HG03280 (cell line): ENCODE measurements at regions not wholly inside any gene's neighbourhood (a gene's known extent, or its start where the extent isn't known, plus 50 kb on each side); places are given as distances from the start of the nearest gene placed in this dataset.

Source experiments
- ATAC-seq: cut with Tn5 transposase; IDR thresholded peaks from one replicate; pipeline ENCODE4 v1.9.1; 2021; ENCODE audit warnings: mild to moderate bottlenecking, moderate library complexity; ENCODE audit not compliant: unreplicated experiment

DNA sequence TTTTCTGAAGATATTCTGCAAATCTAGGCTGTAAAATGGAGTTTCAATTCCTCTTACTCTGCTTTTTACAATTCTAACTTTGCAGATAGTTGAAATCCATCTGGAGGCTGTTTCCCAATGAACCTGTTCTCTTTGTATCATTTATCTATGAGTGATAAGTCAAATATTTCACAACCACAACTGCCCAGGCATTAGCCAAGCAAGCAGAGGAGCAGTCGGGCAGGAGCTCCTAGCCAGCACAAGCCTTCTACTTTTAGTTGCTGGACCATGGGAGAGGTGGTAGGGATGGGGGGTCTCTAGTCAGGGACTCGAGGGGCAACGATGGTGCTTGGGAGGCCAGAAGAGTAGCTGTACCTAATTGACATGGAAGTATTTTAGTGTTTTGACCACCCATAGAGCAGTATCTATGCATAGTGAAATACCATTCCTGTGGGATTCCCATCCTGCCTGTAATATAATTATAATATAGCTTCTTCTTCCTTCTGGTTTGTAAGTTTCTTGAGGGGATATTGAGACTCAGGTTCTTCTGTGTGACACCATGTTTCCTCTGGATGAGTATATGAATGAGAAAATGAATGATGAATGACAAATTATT lies 353.5 kb upstream of the IL12A start:
- no peak for ATAC-seq

DNA sequence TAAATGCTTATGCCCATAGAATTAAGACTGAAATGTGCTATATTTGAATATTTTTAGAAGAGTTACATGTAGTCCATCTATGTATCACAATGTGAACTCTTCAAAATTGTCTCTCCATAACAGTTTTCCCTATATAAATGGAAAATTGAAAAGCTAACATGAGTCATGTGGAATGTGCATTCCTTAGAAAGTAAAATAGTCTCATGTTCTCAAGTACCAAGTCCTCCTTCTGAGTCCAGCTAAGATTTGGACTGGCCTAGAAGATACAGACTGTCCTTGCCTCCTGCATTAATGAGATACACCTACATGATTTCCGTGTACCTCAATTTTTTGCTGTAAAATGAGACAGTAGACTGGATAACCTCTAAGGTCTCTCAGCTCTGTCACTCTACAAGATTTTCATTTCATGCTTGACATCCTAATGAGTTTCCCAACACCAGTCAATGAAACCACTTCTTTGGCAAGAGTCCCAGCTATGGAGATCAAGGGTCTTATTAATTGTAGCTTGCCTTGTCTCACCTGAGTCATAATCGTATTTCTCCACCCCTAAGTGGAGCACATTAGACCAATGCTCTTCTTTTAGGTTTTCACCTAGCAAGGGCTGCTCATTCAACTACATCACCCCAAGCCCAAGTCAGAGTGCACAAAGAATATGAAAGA lies 350.6 kb upstream of the IL12A start:
- no peak for ATAC-seq

DNA sequence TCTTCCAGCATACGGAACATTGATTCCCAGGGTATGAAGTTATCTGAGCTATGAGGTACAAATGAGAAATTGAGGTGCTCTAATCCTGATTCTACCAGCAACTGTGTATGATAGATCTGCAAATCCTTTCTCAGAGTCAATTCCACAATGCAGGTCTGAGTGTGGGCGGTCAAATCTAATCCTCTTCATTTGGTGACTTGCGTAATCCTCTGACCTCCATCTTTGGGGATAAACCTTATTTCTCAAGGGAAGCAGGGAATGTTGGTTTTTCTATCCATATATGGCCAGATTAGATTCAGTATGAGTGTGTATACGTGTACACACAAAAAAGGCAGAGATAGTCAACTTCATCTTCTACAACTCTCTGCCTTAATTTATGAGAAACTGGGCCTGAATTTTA lies 348.4 kb upstream of the IL12A start:
- ATAC-seq: no peak

DNA sequence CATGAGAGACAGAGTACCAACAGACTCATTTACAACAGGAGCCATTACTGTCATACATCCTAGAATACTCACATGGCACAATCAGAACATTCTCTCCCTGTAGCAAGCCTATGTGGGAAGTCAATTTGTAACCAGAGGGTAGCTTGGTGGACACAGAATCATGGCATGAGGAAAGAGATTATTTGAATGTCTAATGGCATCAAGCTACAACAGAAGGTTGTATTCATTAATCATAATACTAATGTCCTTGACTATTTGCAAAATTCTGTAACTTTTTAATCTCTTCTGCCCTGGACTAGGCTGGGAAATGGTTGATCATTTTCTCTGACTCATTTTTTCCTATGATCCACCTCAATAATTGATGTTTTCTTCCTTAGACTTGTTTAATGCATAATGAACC lies 345.2 kb upstream of the IL12A start:
- no peak for ATAC-seq

DNA sequence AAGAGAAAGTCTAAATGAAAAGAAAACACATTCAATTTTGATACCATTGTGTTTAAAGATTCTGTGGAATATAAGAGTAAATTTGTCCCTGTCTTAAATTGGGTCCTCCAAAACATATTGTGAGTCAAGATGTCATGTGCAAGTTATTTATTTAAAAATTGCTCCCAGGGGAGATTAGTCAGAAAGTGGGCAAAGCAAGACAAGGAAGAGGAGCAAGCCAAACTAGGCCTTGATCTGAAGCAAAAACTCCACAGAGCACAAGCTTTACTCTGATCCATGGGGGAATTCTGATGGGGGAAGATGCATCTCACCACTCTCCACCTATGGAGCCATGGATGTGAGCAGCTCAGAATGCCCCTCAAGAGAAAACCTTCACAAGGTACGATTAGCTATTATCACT lies 342.8 kb upstream of the IL12A start:
- no peak for ATAC-seq

DNA sequence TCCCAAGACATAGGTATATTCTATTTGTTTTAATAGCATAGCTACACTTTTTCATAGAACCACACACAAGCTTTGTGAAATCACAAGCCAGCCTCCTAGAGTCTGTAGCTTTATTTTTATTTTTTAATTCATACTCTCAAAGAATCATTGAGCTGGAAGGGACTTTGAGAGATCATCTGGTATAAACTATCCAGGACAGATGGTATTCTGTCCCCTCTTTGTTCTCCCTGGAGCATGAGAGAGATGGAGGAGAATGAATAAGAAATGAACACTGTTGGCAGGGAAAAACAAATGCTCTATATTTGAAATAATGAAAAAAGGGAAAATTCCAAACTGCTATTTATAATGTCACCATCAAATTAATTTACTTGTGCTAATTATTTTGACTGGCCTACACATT lies 338.7 kb upstream of the IL12A start:
- no peak for ATAC-seq

DNA sequence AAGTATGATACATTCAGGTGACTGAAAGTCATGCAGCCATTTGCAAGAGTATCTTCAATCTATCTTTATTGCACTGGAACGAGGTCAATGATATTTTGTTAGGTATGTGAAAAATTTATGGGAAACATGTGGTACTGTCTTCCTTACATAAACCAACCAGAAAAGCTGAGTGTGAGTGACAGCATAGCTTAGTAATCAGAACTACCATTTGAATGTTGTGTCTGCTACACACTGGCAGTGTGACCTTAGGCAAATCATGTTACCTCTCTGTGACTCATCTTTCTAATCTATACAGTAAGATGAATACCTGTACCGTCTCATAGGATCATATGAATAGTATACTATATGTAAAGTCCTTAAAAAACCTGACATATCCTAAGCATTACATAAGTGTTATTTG lies 337.9 kb upstream of the IL12A start:
- no peak for ATAC-seq

DNA sequence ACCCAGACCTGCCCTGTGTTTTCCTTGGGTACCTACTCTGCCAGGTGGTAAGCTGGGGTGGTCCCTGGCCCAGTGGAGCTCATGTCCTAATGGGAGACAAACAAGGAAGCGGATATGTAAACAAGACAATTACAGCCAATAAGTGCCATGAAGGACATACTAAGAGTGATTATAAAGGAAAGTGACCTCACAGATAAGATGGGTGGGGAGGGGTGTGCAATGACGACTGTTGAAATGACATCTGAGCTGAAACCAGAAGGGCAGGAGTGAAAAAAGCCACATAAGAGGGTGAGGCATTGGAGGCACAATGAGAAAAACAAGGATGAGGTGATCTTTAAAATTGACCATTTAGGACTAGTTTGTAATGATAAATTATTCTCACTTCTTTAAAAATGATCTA lies 336.2 kb upstream of the IL12A start:
- no peak for ATAC-seq

DNA sequence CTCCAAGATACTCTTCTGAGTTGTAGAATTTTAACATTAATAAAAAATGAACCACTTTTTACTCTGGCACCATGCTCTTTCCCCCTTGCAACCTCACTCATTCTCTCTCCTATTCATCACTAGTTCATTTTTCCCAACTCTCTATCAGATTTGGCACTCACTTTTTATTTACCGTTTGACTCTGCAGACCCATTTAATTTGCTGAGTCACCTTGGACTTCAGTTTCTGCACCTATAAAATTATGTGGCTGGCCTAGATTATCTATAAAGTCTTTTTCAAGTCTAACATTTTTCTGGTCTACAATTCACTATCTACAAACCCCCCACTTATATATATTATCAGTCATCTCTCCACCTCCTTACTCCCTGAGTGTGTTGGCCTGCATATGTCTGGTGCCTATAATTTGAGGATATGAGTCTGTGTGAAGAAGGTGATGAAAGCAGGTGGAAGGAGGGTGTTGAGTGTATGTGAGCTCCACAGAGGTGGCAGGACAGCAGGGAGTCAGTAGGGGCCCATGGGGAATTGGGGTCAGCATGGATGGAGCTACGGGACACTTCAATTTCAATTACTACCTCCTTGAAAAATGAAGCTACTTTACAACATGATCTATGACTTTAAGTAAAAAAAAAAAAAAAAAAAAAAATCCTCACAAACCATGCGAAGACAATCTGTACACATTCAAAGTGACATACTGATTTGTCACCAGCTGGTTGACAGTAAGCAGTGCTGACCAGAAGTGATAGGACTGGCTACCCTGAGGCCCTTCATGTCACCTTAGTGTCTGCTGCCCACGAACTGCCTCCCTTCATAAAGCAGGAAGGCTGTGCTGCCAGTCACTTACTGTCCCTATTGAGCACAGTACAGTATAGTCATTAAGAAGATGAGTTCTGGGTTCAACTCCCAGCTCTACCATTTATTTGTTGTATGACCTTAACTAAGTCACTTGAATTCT lies 334.2 kb upstream of the IL12A start:
- no peak for ATAC-seq

DNA sequence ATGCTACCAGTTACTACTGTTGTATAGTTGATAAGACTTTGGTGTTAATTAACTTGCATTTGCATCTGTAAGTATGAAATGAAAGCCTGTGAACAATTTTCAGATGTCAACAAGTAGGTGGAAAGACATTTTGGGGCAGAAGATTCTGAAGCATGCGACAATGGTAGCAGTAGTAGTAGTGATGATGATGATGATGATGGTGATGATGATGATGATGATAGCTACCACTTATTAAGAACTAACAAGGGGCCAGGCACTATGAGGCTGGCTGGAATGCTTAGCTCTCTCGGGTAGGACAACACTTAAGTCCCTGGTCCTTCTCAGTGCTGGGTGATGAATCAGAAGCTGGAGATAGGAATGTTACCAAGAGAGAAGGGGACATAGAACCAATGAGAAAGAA lies 333.4 kb upstream of the IL12A start:
- no peak for ATAC-seq

DNA sequence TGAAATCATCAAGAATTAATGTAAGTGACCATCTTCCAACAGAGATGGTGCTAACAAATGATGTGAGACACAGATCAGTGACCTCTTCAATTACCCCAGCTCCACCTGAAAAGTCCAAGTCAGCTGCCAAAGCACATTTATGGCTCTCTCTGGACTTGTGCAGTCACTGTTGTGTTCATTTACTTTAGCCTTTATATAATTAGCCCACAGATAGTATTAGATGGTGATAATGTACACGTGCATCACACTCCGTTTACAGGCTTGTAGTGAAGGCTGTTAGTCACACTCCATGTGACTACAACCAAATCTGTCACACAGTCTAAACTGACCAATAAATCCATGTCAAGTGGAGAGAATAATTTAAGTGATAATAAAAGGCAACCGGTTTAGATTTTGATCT lies 331.5 kb upstream of the IL12A start:
- ATAC-seq: no peak

DNA sequence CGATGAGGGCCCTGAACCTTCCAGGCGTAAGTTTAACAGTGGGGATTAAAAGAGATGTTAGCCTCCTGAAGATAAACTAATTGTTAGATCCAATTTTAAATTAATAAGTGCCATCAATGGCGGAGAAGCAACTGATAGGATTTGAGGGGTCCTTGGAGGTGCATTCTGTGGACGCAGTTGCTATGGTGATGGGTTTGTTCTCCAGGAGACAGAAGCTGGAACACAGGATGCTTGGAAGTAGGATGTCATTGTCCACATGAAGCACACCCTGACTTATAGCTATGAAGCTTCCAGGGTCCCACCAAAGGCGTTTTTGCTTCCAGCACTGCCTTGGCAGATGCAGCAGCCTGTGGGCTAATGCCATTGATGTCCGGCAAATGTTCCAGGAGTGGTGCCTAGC lies 331.0 kb upstream of the IL12A start:
- no peak for ATAC-seq

DNA sequence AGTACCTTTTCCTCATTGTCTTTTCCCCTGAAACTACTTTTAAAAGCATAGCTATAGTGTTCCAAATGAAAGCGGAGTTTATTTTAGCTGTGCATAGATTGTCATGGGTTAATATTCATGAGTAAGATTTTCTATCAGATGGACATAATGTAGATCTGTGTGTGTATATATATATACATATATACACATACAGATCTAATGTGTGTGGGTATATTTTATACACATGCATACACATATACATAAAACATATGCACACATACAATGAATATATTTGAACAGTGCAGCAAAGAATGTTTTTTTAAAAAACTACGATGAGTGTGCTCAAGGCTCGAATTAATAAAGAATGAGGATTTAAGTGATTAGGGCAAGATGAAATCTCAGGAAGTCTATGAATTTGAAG lies 328.3 kb upstream of the IL12A start:
- no peak for ATAC-seq

DNA sequence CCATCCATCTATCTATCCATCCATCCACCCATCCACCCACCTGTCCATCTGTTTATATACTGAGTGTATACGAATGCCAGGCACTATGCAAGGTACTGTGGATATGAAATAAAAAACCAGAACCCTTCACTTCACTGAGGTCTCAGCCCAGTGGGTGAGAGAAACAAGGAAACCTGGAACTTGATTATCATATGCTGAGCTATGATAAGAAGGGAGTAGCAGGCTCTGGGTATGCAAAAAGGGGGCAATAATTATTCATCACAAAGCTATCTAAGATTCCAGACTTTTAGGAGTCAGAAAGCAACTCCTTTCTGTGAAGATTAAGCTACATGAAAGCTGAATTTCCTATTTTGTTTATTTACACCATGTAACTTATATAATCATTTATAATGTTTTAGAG lies 327.7 kb upstream of the IL12A start:
- no peak for ATAC-seq

DNA sequence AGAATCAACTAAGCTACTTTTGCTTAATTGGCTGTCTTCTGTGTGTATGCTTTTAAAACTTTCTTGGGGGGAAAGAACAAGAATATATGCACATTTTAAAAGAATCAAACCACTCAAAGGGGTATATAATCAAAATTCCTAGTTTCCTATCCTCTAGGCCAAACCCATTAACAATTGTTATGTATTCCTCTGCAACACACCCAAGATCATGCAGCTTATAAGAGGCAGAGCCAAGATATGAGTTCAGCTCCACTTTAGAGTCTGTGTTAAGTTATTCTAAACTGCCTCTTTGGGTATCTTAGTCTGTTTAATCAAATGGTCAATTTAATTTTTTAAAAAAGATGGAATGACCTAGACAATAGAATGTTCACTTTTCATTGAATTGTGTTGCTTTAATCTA lies 326.1 kb upstream of the IL12A start:
- ATAC-seq: no peak

DNA sequence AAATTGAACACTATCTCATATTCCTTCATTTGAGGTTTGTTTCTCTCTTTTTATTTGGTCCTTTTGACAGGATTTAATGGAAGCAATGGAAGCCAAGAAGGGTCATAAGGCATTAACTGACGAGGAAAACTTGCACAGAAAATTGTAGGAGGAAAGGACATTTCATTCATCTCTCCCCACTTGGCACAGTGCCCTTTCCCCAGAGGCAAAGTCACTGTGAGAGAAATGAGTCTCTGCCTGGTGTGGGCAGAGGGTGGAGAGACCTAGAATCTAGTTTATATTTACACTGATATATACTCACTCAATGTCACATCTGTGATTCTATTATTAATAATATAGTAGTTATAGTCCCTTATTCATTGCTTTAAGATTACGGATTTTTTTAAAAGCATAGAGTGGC lies 324.6 kb upstream of the IL12A start:
- ATAC-seq: no peak

DNA sequence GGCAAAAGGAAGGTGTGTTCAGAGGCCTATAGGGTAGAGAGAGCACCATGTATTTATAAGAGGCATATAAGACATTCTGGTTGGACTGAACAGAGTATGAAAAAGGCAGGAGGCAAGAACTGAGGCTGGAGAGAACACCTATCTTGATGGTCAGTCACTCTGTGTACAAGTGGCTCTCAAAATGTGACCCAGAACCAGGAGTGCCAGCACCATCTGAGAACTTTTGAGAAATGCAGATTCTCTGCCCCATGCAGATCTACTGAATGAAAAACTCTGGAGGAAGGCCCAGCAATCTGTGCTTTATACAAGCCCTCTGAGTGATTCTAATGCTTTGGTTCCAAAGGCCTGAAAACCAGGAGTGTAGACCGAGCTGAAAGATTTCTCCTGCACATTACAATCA lies 324.0 kb upstream of the IL12A start:
- ATAC-seq: no peak

DNA sequence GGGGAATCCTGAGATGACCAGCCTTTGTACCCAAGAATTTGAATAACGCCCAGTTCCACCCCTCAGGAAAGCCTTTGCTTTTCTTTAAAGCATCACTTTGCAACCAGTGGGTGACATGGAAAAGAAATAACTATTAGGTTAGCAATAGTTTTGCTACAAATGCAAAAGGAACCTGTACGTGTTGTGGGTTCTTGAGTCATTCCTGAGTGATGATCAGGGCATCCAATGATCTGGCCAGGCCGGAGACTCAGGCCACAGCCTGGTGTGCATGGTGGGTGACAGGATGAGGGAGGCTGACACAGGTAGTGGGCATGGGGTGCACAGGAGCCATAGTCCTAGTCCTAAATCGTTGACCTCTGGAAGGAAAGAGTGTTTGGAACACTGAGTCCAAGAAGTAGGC lies 321.4 kb upstream of the IL12A start:
- ATAC-seq: no peak

DNA sequence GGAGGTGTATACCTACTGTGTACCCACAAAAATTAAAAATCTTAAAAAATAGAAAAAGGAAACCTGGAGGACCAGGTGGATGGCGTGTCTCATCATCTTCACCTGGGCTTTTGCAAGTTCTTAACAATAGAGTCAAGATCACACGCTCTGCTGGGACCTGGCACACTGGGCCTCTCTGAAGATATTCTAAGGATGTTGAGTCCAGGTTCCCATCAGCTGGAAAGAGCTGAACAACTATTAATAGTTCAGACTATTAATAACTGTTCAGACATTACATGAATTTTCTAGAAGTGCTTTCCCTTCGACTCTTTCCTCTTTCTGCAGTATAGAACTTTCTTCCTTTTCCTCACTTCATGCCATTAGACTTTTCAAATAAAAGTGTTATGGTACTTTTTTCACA lies 320.2 kb upstream of the IL12A start:
- ATAC-seq: no peak

DNA sequence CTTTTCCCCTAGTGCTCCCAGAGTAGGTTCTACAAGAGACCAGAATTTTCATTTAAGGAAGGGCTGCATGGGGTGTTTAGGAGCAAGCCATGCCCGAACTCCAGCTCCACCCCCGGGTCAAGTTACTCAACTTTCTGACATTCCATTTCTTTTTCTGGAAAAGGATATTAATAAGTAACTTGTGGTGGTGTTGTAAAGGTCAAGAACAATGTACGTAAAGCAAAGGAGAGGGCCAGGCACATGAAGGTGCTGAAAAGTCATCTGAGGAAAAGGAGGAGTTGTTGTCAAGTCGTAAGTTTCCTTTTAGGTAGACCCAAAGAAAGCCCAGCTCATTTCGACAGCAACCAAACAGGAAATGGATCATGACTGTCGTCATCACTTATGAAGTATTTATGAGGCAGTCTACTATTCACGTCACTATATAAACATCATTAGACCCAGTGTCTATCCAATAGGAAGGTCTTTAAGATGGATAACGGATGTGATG lies 319.6 kb upstream of the IL12A start:
- no peak for ATAC-seq

DNA sequence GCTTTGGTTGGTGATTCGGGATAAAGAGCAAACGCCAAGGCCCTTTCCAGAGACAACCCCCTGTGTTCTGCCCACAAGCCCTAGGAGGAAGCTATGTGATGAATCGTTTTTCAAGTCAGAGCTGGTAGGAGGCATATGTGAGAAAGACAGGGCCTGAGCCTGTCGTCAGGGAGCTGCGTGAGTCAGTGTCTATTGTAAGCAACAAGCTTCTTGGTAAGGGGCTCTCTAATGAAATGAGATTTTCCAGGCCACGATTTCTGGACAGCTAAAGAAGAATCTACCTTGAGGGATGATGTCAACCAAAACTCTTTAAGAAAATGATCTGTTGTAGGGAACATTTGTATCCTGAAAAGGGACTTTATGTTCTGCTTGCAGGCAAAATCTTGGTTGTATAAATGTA lies 318.9 kb upstream of the IL12A start:
- no peak for ATAC-seq
